ENCODE measurements at regions not wholly inside any gene's neighbourhood (a gene's known extent, or its start where the extent isn't known, plus 50 kb on each side); places are given as distances from the start of the nearest gene placed in this dataset.

GRCh38 chr21:43299441-43300277 is 127.3 kb downstream of the SIK1 start:
- H3K79me2 ChIP-seq (ENCODE audit: insufficient read depth, low read length): no peaks in the 10 kb centered on the region
- no peak overlapping the region for H3K27ac ChIP-seq (ENCODE audit: low read depth, low read length, poor library complexity, severe bottlenecking)
- no peak overlapping the region for H2AFZ ChIP-seq (ENCODE audit: low read length)
- H3K36me3 ChIP-seq (ENCODE audit: insufficient read depth, low read length): no peaks in the 10 kb centered on the region
- H3K4me1 ChIP-seq (ENCODE audit: insufficient read depth, low read length, severe bottlenecking): peaks cover 11% of the 10 kb centered on the region
- TF ChIP-seq, protein P1, sequence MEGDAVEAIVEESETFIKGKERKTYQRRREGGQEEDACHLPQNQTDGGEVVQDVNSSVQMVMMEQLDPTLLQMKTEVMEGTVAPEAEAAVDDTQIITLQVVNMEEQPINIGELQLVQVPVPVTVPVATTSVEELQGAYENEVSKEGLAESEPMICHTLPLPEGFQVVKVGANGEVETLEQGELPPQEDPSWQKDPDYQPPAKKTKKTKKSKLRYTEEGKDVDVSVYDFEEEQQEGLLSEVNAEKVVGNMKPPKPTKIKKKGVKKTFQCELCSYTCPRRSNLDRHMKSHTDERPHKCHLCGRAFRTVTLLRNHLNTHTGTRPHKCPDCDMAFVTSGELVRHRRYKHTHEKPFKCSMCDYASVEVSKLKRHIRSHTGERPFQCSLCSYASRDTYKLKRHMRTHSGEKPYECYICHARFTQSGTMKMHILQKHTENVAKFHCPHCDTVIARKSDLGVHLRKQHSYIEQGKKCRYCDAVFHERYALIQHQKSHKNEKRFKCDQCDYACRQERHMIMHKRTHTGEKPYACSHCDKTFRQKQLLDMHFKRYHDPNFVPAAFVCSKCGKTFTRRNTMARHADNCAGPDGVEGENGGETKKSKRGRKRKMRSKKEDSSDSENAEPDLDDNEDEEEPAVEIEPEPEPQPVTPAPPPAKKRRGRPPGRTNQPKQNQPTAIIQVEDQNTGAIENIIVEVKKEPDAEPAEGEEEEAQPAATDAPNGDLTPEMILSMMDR (IDR thresholded peaks at IDR 0.05; ENCODE audit: low read length): no peak
- no peak for TF ChIP-seq EZH2 (IDR thresholded peaks at IDR 0.05; ENCODE audit: borderline replicate concordance, low read length)
- H3K4me2 ChIP-seq (ENCODE audit: low read length): no peak overlapping the region
- no peaks in the 10 kb centered on the region for H3K9me3 ChIP-seq (ENCODE audit: low read length)
- no peaks in the 10 kb centered on the region for H3K9me2 ChIP-seq (ENCODE audit: low read depth, low read length)
- peaks cover 21% of the 10 kb centered on the region; the same call in 1 of the 2 replicates for H3K27me3 ChIP-seq (ENCODE audit: insufficient read depth, low read length)
- no peaks in the 10 kb centered on the region for H4K20me1 ChIP-seq (ENCODE audit: insufficient read depth, low read length)
- no peaks in the 10 kb centered on the region for H3F3A ChIP-seq (ENCODE audit: insufficient read depth, low read length)
- H3K9ac ChIP-seq (ENCODE audit: low read length): no peak overlapping the region
- H3K4me3 ChIP-seq (ENCODE audit: low read depth, low read length, poor library complexity, severe bottlenecking): no peak overlapping the region

- TF ChIP-seq, protein P1 (IDR thresholded peaks at IDR 0.05; ENCODE audit: low read length): no peak
- no peak for TF ChIP-seq EZH2 (IDR thresholded peaks at IDR 0.05; ENCODE audit: borderline replicate concordance, low read length)
- H2AFZ ChIP-seq (ENCODE audit: low read length): no peak overlapping the region
- H4K20me1 ChIP-seq (ENCODE audit: insufficient read depth, low read length): no peaks in the 10 kb centered on the region
- no peak overlapping the region for H3K9ac ChIP-seq (ENCODE audit: low read length)
- H3K4me3 ChIP-seq (ENCODE audit: low read depth, low read length, poor library complexity, severe bottlenecking): no peak overlapping the region
- no peak overlapping the region for H3K27ac ChIP-seq (ENCODE audit: low read depth, low read length, poor library complexity, severe bottlenecking)
- H3K9me3 ChIP-seq (ENCODE audit: low read length): no peaks in the 10 kb centered on the region
- peaks cover 20% of the 10 kb centered on the region; the same call in 1 of the 2 replicates for H3K27me3 ChIP-seq (ENCODE audit: insufficient read depth, low read length)
- H3K9me2 ChIP-seq (ENCODE audit: low read depth, low read length): no peaks in the 10 kb centered on the region
- no peak overlapping the region for H3K4me2 ChIP-seq (ENCODE audit: low read length)
- H3F3A ChIP-seq (ENCODE audit: insufficient read depth, low read length): no peaks in the 10 kb centered on the region
- no peaks in the 10 kb centered on the region for H3K36me3 ChIP-seq (ENCODE audit: insufficient read depth, low read length)
- H3K4me1 ChIP-seq (ENCODE audit: insufficient read depth, low read length, severe bottlenecking): peaks cover 13% of the 10 kb centered on the region
- H3K79me2 ChIP-seq (ENCODE audit: insufficient read depth, low read length): no peaks in the 10 kb centered on the region
These were observed 128.1 kb downstream of the SIK1 start for GRCh38 chr21:43298546-43299440.

GRCh38 chr21:43297989-43298388 is 128.9 kb downstream of the SIK1 start:
- TF ChIP-seq EZH2 (IDR thresholded peaks at IDR 0.05; ENCODE audit: borderline replicate concordance, low read length): no peak
- TF ChIP-seq, protein P1 (IDR thresholded peaks at IDR 0.05; ENCODE audit: low read length): no peak
- H3K79me2 ChIP-seq (ENCODE audit: insufficient read depth, low read length): no peaks in the 10 kb centered on the region
- H3K9me2 ChIP-seq (ENCODE audit: low read depth, low read length): no peaks in the 10 kb centered on the region
- H3K4me2 ChIP-seq (ENCODE audit: low read length): no peak overlapping the region
- no peak overlapping the region for H3K9ac ChIP-seq (ENCODE audit: low read length)
- H4K20me1 ChIP-seq (ENCODE audit: insufficient read depth, low read length): no peaks in the 10 kb centered on the region
- H3K27ac ChIP-seq (ENCODE audit: low read depth, low read length, poor library complexity, severe bottlenecking): no peak overlapping the region
- no peak overlapping the region for H2AFZ ChIP-seq (ENCODE audit: low read length)
- no peak overlapping the region for H3K4me3 ChIP-seq (ENCODE audit: low read depth, low read length, poor library complexity, severe bottlenecking)
- H3K36me3 ChIP-seq (ENCODE audit: insufficient read depth, low read length): no peaks in the 10 kb centered on the region
- no peaks in the 10 kb centered on the region for H3F3A ChIP-seq (ENCODE audit: insufficient read depth, low read length)
- peaks cover 15% of the 10 kb centered on the region; the same call in 1 of the 2 replicates for H3K27me3 ChIP-seq (ENCODE audit: insufficient read depth, low read length)
- H3K9me3 ChIP-seq (ENCODE audit: low read length): no peaks in the 10 kb centered on the region
- peaks cover 9% of the 10 kb centered on the region for H3K4me1 ChIP-seq (ENCODE audit: insufficient read depth, low read length, severe bottlenecking)
